ENCODE measurements at regions not wholly inside any gene's neighbourhood (a gene's known extent, or its start where the extent isn't known, plus 50 kb on each side); places are given as distances from the start of the nearest gene placed in this dataset.

DNA sequence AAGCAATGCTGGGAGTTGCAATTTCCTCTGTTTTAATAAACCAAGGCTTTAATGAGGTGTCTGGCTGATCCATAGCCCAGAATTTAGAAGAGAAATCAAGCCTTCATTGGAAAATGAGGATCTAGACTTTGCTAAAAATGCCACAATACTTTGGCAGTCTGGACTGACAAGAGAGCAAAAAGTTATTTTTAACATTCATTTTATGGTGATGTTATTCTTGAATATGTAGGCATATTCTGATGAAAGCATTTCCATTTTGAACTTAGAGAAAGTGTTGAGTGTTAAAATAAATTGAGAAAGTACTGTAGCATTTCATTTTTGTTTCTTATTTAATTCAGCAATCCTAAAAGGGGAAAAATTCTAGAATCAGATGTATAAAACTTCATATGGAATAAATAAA lies 151.8 kb upstream of the HNMT start:
- Histone ChIP-seq H3K9me1 (ENCODE audit: insufficient read depth, low read length) (no peaks in the 10 kb centered on the region), H3K36me3 (ENCODE audit: control insufficient read depth, insufficient read depth, low read length) (no peaks in the 10 kb centered on the region), H3K18ac (ENCODE audit: low read depth, low read length) (no peak overlapping the region), H3K27ac (ENCODE audit: insufficient read depth, low read length) (no peak overlapping the region), H2AFZ (replicated peaks; ENCODE audit: low read length, poor library complexity) (no peak overlapping the region), H3K4me2 (ENCODE audit: low read depth, low read length) (no peak overlapping the region), H3K4me3 (ENCODE audit: insufficient read depth, low read depth, low read length) (no peak overlapping the region), H4K20me1 (ENCODE audit: insufficient read depth, low read length) (no peaks in the 10 kb centered on the region), H2AK9ac (replicated peaks; ENCODE audit: low read depth, low read length, poor library complexity) (no peak overlapping the region), H2AK5ac (ENCODE audit: low read depth, low read length) (no peak overlapping the region), H3K56ac (ENCODE audit: extremely low read depth, insufficient read depth, low read length) (no peak overlapping the region), H4K91ac (ENCODE audit: insufficient read depth, low read depth, low read length) (no peak overlapping the region), H3K4me1 (ENCODE audit: control insufficient read depth, insufficient read depth, low read length) (no peaks in the 10 kb centered on the region), H3K23ac (ENCODE audit: low read depth, low read length) (no peak overlapping the region), H3K9me3 (ENCODE audit: control insufficient read depth, insufficient read depth, low read length) (no peaks in the 10 kb centered on the region), H2BK15ac (ENCODE audit: low read depth, low read length) (no peak overlapping the region), H2BK20ac (ENCODE audit: low read depth, low read length) (no peak overlapping the region), H3K9ac (ENCODE audit: low read depth, low read length) (no peak overlapping the region), H4K8ac (ENCODE audit: low read depth in 2 of 2, low read length in 2 of 2) (no peak overlapping the region), H3K14ac (replicated peaks; ENCODE audit: low read depth, low read length) (no peak overlapping the region), H2BK120ac (ENCODE audit: low read depth, low read length) (no peak overlapping the region), H3K4ac (ENCODE audit: low read depth, low read length) (no peak overlapping the region), H3K79me1 (ENCODE audit: low read depth in 1 of 2, low read length in 2 of 2) (no peaks in the 10 kb centered on the region), H2BK5ac (ENCODE audit: low read depth, low read length, poor library complexity, severe bottlenecking) (no peak overlapping the region), H4K5ac (ENCODE audit: low read depth, low read length) (no peak overlapping the region), H3K27me3 (ENCODE audit: control insufficient read depth, insufficient read depth, low read length) (no peaks in the 10 kb centered on the region)
- TF ChIP-seq CHD1 (IDR thresholded peaks at IDR 0.05; ENCODE audit: low read depth, low read length) (no peak), NFE2L2 (IDR thresholded peaks at IDR 0.05; ENCODE audit: low read depth, low read length) (no peak), CEBPB (IDR thresholded peaks at IDR 0.05; ENCODE audit: low read depth, low read length) (no peak), MXI1 (IDR thresholded peaks at IDR 0.05; ENCODE audit: borderline replicate concordance, low read depth, low read length) (no peak), FOS (IDR thresholded peaks at IDR 0.05; ENCODE audit: low read depth, low read length) (no peak), SMC3 (IDR thresholded peaks at IDR 0.05; ENCODE audit: low read depth, low read length) (no peak), MAFK (IDR thresholded peaks at IDR 0.05; ENCODE audit: low read depth, low read length) (no peak), POLR2A (IDR thresholded peaks at IDR 0.05; ENCODE audit: low read depth, low read length) (no peak)
- intact Hi-C loops (cut with micrococcal nuclease) (no loop called here), in situ Hi-C loops (cut with MboI; ENCODE audit: low sequenced_read_pairs) (no loop called here), dilution Hi-C loops (cut with HindIII; ENCODE audit: low sequenced_read_pairs, unreplicated experiment) (no loop called here)
- CTCF ChIA-PET, result no interaction called here
- BruUV-seq (replicated peaks), result no TSS peak
- ATAC-seq (ENCODE audit: low read depth), result no peak
- POLR2A ChIA-PET (ENCODE audit: unreplicated experiment), result no interaction called here
- no peak for DNase-seq

Data from IMR-90 (cell line).